HG03175 (cell line): ENCODE measurements at regions not wholly inside any gene's neighbourhood (a gene's known extent, or its start where the extent isn't known, plus 50 kb on each side); places are given as distances from the start of the nearest gene placed in this dataset.
"Not testable (repeated sequence)": the region's sequence is repeated elsewhere in the genome, so short reads cannot be mapped to it uniquely, and the experiment has no call there.

ENCODE experiments used
- ATAC-seq: cut with Tn5 transposase; IDR thresholded peaks from one replicate; pipeline ENCODE4 v1.9.1; 2021; ENCODE audit warnings: mild to moderate bottlenecking, moderate library complexity; ENCODE audit not compliant: unreplicated experiment

DNA sequence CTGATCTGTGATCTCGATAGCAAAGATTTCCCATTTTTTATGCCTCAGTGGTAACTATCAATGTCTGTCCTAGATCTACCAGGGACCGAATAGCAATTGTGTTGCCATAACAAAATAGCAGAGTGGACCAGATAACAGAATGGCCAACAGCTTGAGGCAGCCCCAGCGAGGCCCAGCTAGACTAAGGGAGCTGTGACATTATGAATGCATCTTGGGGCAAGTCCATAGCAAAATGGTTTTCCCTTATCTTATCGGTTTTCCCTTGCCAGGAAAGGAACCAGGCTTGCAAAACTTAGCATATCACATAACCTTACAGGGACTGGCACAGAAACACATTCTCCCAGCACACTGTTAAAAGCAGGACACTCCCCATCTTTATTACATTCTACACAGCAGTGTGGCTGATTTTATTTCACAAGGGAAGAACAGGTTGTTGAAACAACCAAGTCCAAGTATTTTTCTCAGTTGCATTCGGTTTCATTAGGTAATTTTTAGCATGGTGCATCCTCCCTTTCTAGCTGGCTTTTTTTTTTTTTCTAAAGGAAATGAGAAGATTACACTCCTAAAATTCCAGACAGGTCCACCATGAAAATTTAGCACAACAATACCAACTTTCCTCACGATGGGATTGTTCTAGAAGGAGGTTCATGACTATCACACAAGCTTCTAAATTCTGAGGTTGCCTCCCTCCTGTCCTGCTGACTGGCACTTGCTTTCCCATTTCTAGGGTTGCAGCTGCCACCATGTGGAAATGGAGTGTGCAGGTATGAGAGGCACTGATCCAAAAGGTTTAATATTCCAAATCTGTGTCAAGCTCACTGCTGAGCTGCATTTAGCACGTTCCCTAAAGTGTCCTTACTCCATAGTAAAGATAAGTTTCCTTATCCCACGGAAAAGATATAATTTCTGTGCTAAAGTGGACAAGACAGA lies 97.0 kb upstream of the SLC35G4 start:
- no peak for ATAC-seq

DNA sequence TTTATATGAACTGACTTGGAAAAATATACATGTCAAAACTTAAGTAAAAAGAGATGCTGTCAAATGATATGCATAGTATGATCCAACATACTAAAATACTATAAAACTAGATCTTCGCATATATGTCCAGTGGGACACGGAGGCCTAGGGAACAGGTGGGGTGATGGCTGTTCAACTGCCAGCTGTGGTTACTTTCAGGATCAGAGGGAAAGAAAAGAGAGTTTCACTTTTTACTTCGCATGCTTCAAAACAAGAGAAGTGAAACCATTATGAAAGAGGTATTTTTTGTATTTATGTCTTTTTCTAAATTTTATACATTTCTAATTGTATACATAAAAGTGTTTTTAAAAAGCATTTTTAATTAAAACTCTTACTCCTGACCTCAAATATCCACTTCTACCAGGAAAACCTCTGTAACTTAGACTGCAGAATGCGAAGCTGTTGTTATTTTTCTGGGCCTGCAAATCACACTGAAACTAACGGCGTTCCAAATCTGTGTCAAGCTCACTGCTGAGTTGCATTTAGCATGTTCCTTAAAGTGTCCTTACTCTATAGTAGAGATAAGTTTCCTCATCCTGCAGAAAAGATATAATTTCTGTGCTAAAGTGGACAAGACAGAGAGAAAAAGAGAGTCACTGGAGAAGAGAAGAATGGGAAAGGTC lies 97.8 kb upstream of the SLC35G4 start:
- peak; percentile 90 for ATAC-seq

DNA sequence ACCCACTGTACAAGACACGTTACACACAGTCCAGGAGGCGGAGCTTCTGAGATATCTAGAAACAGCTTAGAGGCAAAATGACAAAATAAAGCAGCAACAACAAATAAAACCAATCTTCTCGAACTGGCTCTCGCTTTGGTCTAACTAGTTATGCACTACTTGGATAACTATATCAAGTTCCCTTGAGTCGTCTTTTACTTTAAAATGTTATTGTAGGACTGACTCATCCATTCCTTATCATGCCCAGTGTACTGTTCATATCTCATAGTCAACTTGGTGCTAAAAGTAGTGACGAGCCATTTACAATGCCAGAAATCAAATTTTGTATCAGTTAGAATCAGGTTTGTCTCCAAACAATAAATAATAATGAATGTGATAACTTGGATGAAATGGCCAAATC lies 102.5 kb upstream of the SLC35G4 start:
- no peak for ATAC-seq

DNA sequence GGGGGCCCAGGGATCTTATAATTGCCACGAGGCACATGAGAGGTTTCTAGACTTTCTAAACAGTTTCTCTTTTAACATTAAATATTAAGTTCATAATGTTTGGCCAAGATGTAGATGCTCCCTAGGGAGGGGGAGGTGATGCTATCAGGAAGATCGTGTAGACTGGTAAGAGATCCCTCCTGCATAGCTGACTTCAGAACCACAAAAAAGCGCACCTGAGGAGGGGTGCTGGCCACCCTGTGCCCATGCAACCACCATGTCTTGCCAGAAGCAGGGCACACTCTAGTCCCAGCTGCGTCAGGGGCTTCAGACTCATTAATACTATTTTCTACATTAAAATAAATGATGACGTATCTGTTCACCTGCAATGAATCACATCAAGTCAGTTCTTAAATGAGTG lies 103.4 kb upstream of the SLC35G4 start:
- no peak for ATAC-seq

DNA sequence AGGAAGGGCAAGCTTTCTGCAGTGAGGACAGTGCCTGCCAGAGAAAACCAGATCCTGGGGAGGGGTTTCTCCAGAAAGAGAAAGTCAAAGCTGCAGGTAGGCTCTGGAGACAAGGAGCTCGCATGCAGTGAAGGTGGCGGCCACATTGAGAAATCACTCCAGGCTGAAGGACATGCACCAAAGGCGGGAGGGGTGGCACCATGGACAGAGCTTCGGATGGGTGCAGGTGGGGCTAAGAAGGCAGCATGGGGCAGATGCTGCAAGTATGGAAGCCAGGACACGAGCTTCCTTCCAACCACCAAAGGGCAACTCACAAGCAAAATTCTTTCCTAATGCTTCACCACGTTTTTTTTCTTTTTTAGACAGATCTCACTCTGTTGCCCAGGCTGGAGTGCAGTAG lies 104.4 kb upstream of the SLC35G4 start:
- no peak for ATAC-seq

DNA sequence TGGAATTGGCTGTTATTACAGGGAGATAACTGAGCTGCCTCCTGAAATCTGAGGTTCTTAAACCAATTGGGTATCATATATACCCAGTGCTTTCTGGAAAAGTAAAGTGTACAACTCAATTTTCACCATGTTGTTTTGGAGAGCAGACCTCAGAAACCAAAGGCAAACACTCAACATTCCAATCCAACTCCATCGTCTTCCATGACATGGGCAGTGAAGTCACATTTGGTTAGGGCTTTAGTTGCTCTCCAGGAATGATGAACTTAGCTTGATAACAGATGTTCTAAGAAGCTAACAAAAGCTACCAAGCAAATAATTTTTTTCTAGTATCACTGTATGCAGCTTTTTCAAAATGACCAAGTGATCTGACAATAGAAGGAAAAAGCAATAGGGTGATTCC lies 107.0 kb upstream of the SLC35G4 start:
- ATAC-seq: no peak

DNA sequence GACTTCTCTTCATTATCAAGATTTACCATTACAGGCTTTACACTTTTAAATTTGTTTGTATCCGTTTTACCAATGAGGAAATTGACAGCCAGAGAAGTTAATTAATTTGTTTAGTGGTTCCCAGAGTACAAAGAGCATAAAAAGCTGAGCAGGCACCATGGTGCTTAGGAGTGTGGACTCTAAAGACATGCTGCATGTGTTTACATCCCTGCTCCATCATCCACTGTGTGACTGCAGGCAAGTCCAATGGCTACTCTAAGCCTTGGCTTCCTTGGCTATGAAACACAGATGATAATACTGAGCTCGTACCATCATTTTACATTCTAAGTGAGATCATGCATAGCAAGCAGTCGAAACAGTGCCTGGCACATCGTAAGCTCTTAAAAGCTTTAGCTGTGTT lies 108.0 kb upstream of the SLC35G4 start:
- ATAC-seq: no peak

DNA sequence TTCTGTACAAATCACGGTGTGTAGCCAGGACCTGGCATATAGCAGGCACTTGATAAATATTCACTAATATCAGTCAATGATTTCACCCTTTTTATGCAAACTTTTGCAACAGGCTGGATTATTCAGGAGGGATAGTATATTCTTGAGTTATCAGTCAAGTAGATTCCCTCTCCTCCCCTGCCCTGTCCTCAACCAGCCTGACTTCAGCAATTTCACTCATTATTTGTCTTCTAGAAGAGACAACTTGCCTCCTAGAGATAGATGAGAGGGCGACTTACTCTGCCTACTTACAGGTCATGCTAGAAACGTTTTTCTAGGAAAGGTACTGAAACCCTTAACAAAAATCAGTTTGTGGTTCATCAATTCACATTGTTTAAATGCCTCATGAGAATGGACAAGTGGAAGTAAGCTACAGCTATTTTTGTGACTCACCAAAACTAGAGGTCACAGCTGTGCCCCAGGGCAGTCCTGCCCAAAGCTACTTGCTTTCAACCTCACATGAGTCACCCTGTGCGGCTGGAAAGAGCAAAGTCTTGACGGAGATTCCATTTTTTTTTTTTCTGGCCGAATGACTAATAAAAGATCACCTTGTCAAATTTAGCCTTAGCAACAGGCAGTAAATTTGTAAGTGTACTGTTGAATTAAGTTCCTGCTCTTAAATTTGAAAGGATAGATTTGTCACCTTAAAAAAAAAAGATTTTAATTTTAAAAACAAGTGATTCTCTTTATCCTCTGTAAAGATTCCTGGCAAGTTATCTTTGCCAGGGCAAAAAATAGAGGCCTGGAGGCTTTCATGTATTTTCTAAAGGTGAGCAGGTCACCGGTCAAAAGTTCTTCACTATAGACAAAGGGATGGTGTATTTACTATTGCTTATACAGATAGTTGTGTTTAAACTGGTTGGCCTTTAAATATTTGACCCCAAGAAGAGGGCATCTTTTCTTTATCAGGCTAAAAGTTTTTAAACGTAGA lies 109.0 kb upstream of the SLC35G4 start:
- ATAC-seq: peak; percentile 70

DNA sequence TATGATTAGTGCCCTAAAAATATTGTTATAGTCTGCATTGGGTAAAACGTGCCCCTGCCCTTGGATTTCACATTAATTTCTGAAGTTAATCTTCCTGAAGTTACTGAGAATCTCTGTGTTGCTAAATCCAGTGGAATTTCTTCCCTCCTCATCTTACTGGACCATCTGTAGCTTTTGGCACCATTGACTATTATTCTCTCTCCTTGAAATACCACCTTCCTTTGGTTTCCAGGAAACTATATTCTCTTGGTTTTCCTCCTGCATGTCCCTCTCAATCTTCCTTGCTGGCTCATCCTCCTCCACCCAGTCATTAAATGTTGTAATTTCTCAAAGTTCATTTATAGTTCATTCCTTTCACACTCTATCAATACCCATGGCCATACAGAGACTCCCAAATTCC lies 110.6 kb upstream of the SLC35G4 start:
- no peak for ATAC-seq

DNA sequence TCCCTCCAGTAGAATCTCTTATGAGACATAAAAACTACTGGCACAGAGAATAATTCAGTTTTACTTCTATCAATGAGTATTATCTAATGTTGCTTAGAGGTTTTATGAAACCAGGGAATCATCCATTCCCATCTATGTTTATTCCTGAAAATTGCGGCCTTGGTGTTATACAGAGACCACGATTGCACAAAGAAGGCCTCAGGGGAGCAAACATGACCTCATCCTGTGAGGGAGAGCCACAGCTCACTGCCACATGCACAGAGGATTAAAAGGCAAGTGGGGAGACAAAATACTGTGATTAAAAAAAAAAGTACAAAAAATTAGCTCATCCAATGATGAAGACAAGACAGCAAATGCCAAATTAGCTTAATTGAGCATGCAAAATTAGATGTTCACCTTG lies 111.8 kb upstream of the SLC35G4 start:
- ATAC-seq: no peak

DNA sequence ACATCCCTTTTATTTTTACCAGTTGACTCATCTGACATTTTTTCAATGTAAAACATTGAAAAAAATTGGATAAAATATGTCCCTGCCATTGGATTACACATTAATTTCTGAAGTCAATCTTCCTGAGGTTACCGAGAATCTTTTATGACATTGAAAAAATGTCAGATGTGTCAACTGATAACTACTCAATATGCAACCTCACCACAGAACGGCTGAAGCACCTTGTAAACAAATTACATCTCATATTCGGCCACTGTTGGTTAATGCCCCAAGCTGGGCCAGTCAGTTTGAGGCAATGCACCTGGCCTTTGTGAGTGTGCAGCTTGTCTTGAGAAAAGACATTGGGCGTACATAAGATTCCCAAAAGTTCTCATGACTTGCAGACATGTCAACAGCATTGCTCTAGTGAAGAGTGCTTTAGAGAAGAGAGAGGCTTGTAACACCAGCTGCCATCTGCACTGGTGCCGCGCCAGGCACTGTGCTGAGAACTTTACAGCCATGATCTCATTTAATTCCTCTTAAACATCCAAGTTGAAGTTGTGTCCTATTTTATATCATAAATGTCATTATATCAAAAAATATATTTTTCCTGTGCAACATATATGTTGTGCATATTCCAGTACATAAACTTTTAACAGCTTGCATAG lies 112.7 kb upstream of the SLC35G4 start:
- no peak for ATAC-seq

DNA sequence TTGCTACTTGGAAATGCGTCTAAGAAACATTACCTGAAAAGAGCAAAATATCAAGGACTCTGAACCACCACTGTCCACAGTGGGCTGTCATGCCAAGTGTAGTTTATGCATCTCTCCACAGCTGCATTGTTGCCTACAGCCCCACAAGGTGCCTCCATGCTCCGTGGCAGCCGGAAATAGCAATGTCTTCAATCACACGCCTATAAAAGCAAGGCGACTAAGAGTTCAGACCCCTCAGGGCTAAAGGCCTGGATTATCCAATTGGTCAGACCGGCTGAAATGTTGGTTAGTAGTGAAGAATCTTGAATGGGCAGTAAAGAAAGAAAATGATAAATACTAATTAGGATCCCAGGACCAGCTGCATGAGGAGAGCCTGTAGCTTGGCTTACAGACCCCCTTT lies 114.0 kb upstream of the SLC35G4 start:
- ATAC-seq: no peak

DNA sequence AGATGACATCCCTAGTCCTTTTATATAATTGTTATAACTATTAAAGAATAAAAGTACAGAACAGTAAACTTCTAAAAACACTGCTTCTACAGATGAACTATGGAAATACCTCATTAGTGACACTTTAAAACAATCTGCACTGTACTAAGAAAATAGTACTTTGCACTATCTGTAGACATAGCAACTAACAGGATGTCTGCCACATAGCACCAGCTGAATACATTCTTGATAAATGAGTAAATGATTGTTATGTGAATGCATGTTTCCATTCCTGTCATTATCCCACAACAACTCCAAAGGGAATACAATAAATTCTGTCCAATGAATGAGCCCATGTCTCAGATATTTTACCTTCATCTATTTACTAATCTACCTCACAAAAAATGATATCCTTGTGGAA lies 115.3 kb upstream of the SLC35G4 start:
- ATAC-seq: no peak

DNA sequence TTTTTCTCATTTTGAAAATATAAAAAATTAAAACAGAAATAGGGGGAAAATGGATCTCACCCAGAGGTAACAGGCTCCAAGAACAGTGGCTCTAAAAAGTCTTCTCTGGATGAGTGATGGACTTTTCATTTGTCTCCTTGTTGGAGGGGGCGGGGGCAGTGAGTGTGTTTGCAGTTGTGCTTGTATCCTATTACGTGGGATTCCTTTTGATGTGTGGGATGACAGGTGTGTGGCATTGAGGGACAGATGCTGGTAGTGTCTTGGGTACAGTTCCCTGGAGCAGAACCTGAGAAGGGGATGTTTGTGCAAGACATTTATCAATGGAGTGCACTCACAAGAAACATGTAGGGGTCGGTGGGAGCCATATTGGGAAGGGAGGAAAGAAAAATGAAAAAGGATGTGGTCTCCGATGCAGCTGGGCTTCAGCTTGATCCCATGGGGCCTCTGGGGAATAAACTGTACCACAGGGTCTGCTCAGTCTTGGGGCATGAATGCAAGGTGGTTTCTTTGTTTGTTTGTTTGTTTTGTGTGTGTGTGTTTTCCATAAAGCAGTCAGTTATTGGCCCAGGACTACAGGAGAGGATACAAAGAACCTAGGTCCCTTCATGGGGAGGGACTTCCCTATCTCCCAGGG lies 120.0 kb upstream of the SLC35G4 start:
- ATAC-seq: no peak

DNA sequence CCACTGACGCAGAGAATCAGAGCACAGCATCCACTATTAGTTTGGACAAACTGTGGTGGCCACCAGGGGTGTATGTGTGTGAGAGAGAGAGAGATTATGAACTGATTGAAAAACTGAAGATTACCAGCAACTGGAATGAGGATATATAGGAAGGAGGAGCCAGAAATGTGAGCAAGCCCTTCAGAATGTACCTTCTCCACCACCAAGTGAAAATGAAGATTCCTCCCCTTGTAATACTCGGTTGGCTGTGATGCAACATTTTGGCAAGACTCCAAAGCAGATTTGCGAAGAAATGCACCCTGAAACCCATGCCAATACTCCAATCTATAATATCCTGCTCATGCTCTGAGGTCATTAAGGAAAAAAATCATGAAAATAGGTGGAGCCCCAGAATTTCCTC lies 121.2 kb upstream of the SLC35G4 start:
- ATAC-seq: no peak

DNA sequence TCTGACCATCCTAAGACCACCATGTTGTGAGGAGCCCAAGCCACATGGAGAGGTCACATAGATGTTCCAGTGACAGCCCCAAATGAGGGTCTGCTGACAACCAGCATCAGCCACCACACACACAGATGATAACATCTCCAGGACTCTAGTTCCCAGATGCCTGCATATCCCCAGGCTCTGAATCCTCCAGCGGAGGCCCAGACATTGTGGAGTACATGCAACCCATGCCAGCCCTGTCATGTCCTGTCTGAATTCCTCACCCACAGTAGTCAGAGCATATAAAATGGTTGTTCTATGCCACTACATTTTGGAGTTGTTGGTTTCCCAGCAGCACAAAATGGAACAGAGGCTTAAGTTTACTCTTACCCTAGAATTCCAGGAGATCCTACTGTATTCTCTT lies 122.0 kb upstream of the SLC35G4 start:
- no peak for ATAC-seq

DNA sequence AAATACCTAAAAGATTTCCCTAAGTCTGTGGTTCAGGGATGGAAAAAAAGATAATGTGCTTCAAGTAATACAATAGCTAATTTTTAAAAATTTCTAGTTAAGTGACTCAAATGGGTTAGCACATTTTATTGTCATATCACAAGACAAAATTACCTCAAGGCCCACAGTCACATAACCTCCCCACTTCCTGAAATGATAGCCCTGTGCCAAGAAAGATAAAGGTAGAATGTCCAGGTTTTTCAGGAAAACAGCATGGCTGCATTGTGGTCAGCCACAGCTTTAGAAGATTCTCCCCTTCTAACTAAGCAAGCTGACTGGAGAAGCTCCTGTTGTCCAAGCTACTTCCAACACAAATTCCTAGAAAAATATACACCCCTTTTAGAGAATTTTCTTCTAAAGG lies 127.1 kb upstream of the SLC35G4 start:
- ATAC-seq: no peak

DNA sequence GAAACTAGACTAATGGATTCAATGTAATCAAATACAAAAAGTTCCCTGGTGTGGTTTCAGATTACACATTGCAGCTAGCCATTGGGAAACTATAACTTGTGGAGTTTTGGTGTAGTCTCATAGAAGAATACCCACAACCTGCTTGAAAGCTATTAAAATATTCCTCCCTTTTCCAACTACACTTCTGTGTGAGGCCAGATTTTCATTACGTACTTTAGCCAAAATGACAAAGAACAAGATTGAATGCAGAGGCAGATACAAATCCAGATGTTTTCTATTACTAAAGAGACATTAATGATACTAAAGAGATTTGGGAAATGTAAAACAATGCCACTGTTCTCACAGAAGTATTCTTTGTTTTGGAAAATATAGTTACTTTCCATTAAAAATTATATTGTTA lies 128.7 kb upstream of the SLC35G4 start:
- ATAC-seq: no peak

DNA sequence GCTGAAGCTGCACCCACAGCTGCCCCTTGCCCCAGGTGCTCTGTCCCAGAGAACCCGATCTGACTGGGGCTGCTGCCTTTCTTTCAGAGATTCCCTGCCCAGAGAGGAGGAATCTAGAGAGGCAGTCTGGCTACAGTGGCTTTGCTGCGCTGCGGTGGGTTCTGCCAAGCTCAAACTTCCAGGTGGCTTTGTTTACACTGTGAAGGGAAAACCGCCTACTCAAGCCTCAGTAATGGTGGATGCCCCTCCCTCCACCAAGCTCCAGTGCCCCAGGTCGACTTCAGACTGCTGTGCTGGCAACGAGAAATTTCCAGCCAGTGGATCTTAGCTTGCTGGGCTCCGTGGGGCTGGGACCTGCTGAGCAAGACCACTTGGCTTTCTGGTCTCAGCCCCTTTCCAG lies 130.4 kb upstream of the SLC35G4 start:
- ATAC-seq: not testable (repeated sequence)

DNA sequence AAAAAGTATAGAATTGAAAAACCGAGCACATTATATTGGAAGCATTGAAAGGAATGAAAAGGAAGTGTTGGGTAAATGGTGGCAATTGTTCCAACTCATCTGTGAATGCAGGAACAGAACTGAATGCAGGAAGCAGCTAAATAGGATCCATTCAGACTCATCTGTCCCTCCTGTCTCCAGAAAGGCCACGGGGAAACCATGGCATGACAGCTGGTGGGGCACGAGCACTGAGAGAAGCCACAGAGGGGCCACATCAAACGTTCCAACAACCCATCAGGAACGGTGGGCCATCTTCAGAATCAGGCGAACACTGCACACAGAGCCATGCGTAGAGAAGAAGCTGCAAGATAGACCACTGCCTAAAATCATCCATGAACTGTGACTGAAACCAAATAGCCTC lies 138.5 kb upstream of the SLC35G4 start:
- ATAC-seq: no peak
